ENCODE measurements at regions not wholly inside any gene's neighbourhood (a gene's known extent, or its start where the extent isn't known, plus 50 kb on each side); places are given as distances from the start of the nearest gene placed in this dataset.
"Not testable (repeated sequence)": the region's sequence is repeated elsewhere in the genome, so short reads cannot be mapped to it uniquely, and the experiment has no call there.

DNA sequence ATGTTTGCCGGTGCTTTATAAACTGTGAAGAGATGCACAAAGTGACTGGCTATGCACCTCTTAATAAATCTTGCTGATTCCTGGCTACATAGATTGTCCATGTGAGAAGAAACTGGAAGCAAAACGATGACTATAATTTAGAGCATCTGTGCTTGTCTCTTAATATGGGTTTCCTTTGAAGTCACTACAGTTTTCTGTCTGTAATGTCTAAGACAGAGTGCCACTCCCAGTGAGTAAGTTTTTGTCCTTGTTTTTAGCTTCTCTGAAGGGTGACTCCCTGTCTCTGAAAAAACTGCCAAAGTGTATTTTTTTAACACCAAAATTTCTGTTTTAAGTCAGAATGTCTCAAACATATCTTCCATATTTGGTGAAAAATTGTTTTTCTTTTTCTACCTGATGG is 175.1 kb downstream of the FASLG start:
- Histone ChIP-seq H3K27ac (no peak overlapping the region), H3K4me3 (no peak overlapping the region), H3K4me1 (replicated peaks in 1 of 2) (no peaks in the 10 kb centered on the region)
- WGBS, 10 experiments: 0 to 100% (median 85%) methylated on average over 1 to 2 of the region's 2 CpGs; no CpG with 5 or more reads in 1 of the 10 experiments
- in situ Hi-C loops (cut with MboI; ENCODE audit: low pct_unique_long_range_greater_than_20kb in 2 of 9, low sequenced_read_pairs in 9 of 9, unreplicated experiment in 9 of 9): no loop called here
- peak in 2 of 8 experiments; percentile 71 to 94 for ATAC-seq (replicated peaks in 6 of 8)

DNA sequence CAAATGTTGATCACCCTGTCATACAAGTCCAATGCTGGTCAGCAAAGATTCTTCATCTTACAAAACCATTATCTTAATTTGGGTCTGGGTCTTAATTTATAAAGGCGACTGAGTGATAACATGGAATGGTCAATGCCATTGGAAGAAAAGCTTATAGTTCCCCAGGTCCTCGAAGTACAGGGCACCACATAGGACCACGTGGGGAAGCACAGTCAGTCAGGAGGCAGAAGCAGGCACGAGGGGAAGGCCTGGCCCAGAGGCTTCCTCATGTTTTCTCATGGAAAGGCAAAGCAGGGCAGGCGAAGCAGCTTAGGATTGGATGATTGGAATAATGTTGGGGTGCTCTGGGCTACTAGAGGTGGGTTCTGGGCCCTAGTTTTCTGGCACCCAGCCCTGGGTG is 175.7 kb downstream of the FASLG start:
- in situ Hi-C loops (cut with MboI; ENCODE audit: low pct_unique_long_range_greater_than_20kb in 2 of 9, low sequenced_read_pairs in 9 of 9, unreplicated experiment in 9 of 9): no loop called here
- Histone ChIP-seq H3K27ac (no peak overlapping the region), H3K4me1 (replicated peaks in 1 of 2) (no peaks in the 10 kb centered on the region), H3K4me3 (no peak overlapping the region)
- ATAC-seq (replicated peaks in 6 of 8): no peak
- 14 to 78% (median 54%) methylated on average over 1 to 5 of the region's 5 CpGs; no CpG with 5 or more reads in 2 of the 10 experiments for WGBS, 10 experiments

DNA sequence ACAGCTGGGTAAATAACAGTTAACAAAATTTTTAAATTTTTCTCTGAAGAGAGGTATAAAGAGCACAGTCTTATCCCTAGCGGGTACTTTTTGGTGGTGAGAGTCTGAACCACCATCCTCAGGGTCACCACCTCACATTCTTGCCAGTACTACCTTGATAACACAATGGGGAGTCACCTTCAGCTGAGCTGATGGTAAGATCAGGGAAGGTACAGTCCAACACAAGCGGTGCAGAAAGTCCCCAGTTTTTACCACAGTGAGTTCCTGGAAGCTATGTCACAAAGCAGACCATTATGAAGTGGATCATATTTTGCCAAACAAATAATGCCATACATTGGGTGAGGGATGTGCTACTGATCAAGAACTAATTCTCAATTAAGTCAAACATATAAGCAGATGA is 176.9 kb downstream of the FASLG start:
- no peak for ATAC-seq (replicated peaks in 6 of 8)
- H3K4me3 ChIP-seq: no peak overlapping the region
- in situ Hi-C loops (cut with MboI; ENCODE audit: low pct_unique_long_range_greater_than_20kb in 2 of 9, low sequenced_read_pairs in 9 of 9, unreplicated experiment in 9 of 9): no loop called here
- H3K27ac ChIP-seq: no peak overlapping the region
- WGBS, 10 experiments: 71 to 95% (median 91%) methylated on average over 1 to 2 of the region's 2 CpGs; no CpG with 5 or more reads in 1 of the 10 experiments
- no peaks in the 10 kb centered on the region for H3K4me1 ChIP-seq (replicated peaks in 1 of 2)

DNA sequence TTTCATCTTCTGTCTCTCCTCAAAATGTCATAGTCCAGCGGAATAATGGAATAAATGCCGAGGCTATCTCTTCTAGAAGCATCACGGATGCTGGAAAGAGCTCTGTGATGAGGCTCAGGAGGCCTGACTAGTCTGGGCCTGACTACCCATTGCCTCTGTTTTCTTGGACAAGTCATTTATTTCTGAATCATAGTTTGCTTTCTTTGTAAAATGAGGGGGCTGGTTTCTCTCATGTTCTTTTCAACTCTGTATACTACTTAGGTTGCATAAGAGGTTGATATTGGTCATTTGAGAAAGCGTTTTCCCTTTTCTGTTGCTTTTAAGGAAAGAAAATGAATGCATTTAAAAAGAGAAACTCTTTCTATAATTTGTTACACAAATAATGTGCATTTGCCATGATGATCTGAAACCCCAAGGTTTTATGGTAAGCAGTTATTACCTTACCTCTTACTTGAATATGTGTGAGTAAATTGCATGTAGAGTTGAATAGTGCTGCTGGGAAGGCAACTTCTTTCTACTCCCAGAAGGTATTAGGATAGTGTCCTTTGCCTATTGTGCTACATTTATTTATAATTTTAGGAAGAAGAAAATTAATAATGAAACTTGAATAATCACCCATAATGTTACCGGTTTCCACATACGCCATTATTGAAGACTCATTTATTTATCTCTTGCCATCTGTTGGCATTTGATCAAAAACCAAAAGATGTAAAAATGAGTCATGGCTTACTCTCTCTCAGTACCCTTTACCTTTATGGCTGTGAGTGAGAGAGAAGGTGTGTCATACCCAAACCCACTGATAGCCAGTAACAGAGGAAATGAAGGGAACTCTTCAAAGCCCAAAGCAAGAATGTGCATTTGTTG is 179.1 kb downstream of the FASLG start:
- Histone ChIP-seq H3K27ac (no peak overlapping the region), H3K4me1 (replicated peaks in 1 of 2) (no peaks in the 10 kb centered on the region), H3K4me3 (no peak overlapping the region)
- WGBS, 10 experiments: 67 to 93% (median 83%) methylated on average over 2 to 6 of the region's 6 CpGs
- in situ Hi-C loops (cut with MboI; ENCODE audit: low pct_unique_long_range_greater_than_20kb in 2 of 9, low sequenced_read_pairs in 9 of 9, unreplicated experiment in 9 of 9): no loop called here
- ATAC-seq (replicated peaks in 6 of 8): no peak

DNA sequence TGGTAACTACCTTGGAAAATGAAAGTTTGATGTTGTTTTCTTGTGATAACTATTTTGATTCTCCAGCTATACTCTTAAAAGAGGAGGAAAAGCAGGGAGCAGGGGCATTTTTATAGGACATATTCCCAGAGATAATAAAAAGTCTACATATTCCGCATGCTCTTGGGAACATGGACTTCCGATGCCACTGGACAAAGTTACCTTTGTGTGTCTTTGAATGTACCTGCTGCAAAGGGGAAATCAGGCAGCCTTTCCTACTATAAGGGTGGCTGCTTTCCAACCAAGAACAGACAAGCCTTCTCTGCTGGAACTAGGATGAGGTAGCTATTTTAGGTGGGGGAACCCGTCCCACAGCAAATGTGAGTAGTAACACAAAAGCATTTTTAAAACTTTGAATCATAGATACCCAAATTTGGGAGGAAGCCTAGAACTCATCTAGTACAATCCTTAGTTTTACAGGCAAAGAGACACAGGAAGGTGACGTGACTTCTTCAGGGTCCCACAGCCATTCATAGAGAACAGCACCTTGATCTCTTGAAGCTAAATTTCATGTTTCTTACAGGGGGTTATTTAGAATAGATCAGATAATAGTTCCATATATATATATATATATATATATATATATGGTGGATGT is 179.9 kb downstream of the FASLG start:
- Histone ChIP-seq H3K4me3 (no peak overlapping the region), H3K27ac (no peak overlapping the region), H3K4me1 (replicated peaks in 1 of 2) (no peaks in the 10 kb centered on the region)
- 74 to 100% (median 92%) methylated on average over 1 to 4 of the region's 4 CpGs; no CpG with 5 or more reads in 2 of the 10 experiments for WGBS, 10 experiments
- in situ Hi-C loops (cut with MboI; ENCODE audit: low pct_unique_long_range_greater_than_20kb in 2 of 9, low sequenced_read_pairs in 9 of 9, unreplicated experiment in 9 of 9): no loop called here
- no peak for ATAC-seq (replicated peaks in 6 of 8)

DNA sequence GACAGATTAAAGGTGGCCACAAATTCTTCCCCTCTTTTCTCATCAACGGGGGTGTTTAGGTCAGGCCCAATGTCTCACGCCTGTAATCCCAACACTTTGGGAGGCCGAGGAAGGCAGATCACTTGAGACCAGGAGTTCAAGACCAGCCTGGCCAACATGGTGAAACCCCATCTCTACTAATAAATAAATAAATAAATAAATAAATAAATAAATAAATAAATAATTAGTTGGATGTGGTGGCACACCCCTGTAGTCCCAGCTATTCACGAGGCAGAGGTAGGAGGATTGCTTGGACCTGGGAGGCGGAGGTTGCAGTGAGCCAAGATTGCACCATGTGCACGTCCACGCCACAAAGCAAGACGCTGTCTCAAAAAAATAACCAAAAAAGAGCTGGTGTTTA is 180.7 kb downstream of the FASLG start:
- H3K4me1 ChIP-seq (replicated peaks in 1 of 2); in situ Hi-C loops (cut with MboI; ENCODE audit: low pct_unique_long_range_greater_than_20kb in 2 of 9, low sequenced_read_pairs in 9 of 9, unreplicated experiment in 9 of 9); ATAC-seq (replicated peaks in 6 of 8); H3K27ac ChIP-seq; H3K4me3 ChIP-seq: not testable (repeated sequence)
- 0 to 98% (median 89%) methylated on average over 1 to 8 of the region's 8 CpGs; no CpG with 5 or more reads in 2 of the 10 experiments for WGBS, 10 experiments

DNA sequence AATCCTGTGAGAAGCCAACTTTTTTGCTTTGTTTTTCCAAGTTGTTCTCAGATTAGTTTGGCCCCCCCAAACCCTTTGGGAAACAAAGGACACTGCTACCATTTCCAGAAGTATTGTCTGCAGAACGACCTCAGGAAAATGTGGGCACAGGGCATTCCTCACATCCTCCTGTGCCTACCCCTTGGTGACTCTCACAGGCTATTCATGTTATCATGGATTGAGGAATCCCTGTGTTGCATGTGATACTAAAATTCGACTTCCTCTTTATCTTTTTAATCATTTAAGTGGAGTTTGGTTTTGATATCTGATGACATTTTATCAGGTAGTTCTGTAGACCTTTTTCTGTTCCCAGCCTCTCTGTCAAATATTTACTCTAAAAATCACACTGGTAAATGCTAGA is 184.5 kb downstream of the FASLG start:
- in situ Hi-C loops (cut with MboI; ENCODE audit: low pct_unique_long_range_greater_than_20kb in 2 of 9, low sequenced_read_pairs in 9 of 9, unreplicated experiment in 9 of 9): no loop called here
- H3K27ac ChIP-seq: no peak overlapping the region
- 14 to 63% (median 37%) methylated on average over 1 to 2 of the region's 2 CpGs; no CpG with 5 or more reads in 1 of the 10 experiments for WGBS, 10 experiments

DNA sequence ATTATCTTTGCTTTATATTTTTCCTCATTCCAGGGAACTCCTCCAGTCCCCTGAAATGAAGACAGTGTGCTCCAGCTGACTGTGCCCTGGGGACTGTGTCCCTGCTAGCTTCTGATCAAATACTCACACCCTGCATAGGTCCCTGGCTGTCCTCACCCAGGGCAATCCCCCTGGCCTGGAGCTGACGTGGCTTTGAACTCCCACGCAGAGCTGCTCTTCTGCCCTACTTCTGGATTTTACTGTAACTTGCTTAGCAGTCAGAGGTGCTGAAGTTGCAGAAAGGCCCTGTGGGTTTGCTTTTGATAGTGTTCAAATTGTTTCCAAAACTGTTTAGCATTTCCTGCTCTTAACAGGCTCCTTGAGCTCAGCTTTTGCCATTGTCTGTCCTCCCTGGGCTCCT is 186.5 kb downstream of the FASLG start:
- no peak overlapping the region for H3K4me3 ChIP-seq
- in situ Hi-C loops (cut with MboI; ENCODE audit: low pct_unique_long_range_greater_than_20kb in 2 of 9, low sequenced_read_pairs in 9 of 9, unreplicated experiment in 9 of 9): no loop called here
- peak in 2 of 8 experiments; percentile 46 to 64 for ATAC-seq (replicated peaks in 6 of 8)
- WGBS, 10 experiments: 48 to 100% (median 76%) methylated on average over 1 to 2 of the region's 2 CpGs; no CpG with 5 or more reads in 4 of the 10 experiments
- no peak overlapping the region for H3K27ac ChIP-seq
- no peaks in the 10 kb centered on the region for H3K4me1 ChIP-seq (replicated peaks in 1 of 2)

More for the DNA sequence above, 184.5 kb downstream of the FASLG start:
- no peak overlapping the region for H3K4me3 ChIP-seq
- no peak for ATAC-seq (replicated peaks in 6 of 8)
- no peaks in the 10 kb centered on the region for H3K4me1 ChIP-seq (replicated peaks in 1 of 2)

DNA sequence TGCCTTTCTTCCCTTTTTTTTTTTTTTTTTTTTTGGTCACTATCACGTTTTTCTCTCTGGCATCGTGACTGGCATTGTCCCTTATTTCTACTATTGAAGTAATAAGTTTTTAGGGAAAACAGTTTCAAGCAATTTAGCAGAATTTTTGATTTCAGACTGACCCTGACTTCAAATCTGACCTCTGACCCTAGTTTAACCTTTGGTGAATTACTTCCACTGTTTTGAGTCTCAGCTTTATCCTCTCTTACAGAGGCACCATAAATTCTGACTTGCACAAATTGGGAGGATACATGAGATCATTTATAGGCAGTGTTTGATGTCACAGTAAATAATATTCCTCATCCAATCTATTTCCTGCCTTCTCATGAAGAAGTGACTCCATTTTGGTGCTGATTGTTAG is 187.0 kb downstream of the FASLG start:
- Histone ChIP-seq H3K4me1 (replicated peaks in 1 of 2) (no peaks in the 10 kb centered on the region), H3K4me3 (no peak overlapping the region), H3K27ac (no peak overlapping the region)
- in situ Hi-C loops (cut with MboI; ENCODE audit: low pct_unique_long_range_greater_than_20kb in 2 of 9, low sequenced_read_pairs in 9 of 9, unreplicated experiment in 9 of 9): no loop called here
- WGBS, 10 experiments: 51 to 94% (median 80%) methylated on average over 2 of the region's 2 CpGs; no CpG with 5 or more reads in 2 of the 10 experiments
- no peak for ATAC-seq (replicated peaks in 6 of 8)

DNA sequence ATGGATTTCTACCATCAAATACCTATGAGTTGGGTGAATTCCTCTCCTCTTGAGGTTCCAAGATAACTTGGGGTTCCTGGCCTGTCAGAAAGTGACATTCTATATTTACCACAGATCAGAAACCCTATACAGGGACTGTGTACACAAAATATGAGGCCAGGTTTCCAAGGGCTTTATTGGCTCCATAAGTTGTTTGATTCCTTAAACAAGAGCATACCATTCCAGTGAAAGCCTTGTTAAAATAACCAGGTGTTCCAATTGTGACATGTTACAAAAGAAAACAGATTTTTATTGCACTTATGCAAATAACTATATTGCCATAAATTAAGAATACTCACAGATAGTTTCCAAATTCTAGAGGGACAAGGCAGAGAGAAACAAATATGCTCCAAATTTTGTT is 188.9 kb downstream of the FASLG start:
- in situ Hi-C loops (cut with MboI; ENCODE audit: low pct_unique_long_range_greater_than_20kb in 2 of 9, low sequenced_read_pairs in 9 of 9, unreplicated experiment in 9 of 9); H3K4me1 ChIP-seq (replicated peaks in 1 of 2); H3K27ac ChIP-seq; ATAC-seq (replicated peaks in 6 of 8); H3K4me3 ChIP-seq: not testable (repeated sequence)

DNA sequence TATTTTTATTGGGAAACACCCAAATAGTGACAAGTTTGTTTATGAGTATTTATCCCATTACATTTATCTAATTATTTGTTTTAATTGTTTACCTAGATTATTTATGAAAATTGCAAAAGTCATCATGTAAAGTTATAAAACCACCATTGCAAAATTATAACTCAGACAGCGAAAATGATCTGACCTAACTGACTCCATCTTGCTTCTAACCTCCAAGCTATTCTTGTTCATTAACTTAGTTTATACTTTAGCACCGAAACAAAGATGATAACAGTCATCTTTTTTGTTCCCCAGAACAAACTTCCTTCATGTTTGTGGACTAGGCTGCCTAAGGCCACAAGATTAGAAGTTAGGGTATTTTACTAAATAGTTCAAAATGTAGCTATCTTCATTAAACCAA is 190.8 kb downstream of the FASLG start:
- WGBS, 10 experiments: 75 to 95% (median 93%) methylated on average over 1 to 2 of the region's 2 CpGs; no CpG with 5 or more reads in 2 of the 10 experiments
- in situ Hi-C loops (cut with MboI; ENCODE audit: low pct_unique_long_range_greater_than_20kb in 2 of 9, low sequenced_read_pairs in 9 of 9, unreplicated experiment in 9 of 9): no loop called here
- no peak for ATAC-seq (replicated peaks in 6 of 8)
- H3K27ac ChIP-seq: no peak overlapping the region
- H3K4me1 ChIP-seq (replicated peaks in 1 of 2): no peaks in the 10 kb centered on the region
- H3K4me3 ChIP-seq: no peak overlapping the region

DNA sequence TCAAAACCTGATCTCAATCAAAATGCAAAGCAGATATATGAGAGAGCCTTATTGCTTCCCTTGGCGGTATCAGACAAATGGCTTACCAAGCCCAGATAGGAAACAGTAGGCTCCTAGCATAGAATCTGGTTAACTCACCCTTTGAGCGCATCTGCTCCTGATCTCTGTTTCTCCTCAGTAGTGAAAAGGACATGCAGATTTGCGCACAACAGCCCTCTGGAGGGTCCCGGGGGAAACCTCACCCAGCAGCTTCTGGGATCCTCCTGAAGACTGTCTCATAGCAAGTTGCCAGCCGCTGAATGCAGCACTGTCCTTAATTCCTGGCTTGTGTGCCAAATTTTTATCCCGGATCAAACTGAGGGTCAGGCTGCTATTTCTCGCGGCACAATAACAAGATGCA is 192.2 kb downstream of the FASLG start:
- Histone ChIP-seq H3K27ac (no peak overlapping the region), H3K4me3 (no peak overlapping the region), H3K4me1 (replicated peaks in 1 of 2) (no peaks in the 10 kb centered on the region)
- ATAC-seq (replicated peaks in 6 of 8): no peak
- 35 to 100% (median 73%) methylated on average over 1 to 8 of the region's 8 CpGs; no CpG with 5 or more reads in 1 of the 10 experiments for WGBS, 10 experiments
- in situ Hi-C loops (cut with MboI; ENCODE audit: low pct_unique_long_range_greater_than_20kb in 2 of 9, low sequenced_read_pairs in 9 of 9, unreplicated experiment in 9 of 9): no loop called here

DNA sequence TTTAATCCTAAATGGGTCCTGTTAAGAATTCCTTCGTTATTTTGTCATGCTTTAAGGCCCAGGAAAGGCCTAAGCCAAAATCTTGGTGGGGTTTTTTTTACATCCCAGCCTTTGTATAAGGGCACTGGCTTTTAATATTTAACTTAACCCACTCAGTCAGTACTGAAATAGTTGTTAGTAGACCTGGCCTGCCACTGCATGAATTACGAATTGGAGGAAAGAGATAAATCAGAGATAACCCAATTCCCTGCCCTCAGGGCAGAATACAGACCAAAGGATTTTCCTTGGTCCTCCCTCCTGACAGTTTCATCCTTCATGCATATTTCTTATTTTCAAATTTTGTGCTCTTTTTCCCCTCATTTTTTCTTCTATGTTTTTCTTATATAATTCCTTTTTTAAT is 193.0 kb downstream of the FASLG start:
- Histone ChIP-seq H3K27ac (no peak overlapping the region), H3K4me3 (no peak overlapping the region), H3K4me1 (replicated peaks in 1 of 2) (no peaks in the 10 kb centered on the region)
- ATAC-seq (replicated peaks in 6 of 8): no peak
- in situ Hi-C loops (cut with MboI; ENCODE audit: low pct_unique_long_range_greater_than_20kb in 2 of 9, low sequenced_read_pairs in 9 of 9, unreplicated experiment in 9 of 9): no loop called here
- 3 to 85% (median 33%) methylated on average over 1 to 2 of the region's 2 CpGs; no CpG with 5 or more reads in 1 of the 10 experiments for WGBS, 10 experiments

All from motor neuron (in vitro differentiated cells).